ENCODE measurements at regions not wholly inside any gene's neighbourhood (a gene's known extent, or its start where the extent isn't known, plus 50 kb on each side); places are given as distances from the start of the nearest gene placed in this dataset.

DNA sequence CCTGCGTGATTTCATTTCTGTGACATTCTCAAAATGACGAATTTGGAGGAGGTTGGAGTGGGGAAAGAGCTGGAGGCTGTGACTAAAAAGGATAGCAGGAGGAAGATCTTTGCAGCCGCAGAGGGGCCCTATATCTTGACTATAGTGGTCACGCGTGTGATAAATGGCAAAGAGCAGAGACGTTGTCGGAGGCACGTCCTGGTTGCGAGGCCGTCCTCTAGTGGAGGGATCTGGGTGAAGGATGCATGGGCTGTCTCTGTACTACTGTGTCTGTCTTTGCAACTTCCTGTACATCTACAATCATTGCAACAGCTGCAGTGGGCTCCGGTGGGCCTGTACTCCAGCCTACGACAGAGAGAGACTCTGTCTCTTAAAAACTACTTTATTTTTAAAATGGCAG is 76.6 kb downstream of the YTHDF1 start:
- no peaks in the 10 kb centered on the region for H3K36me3 ChIP-seq (ENCODE audit: control insufficient read depth in 2 of 2, extremely low read depth in 1 of 2, insufficient read depth in 2 of 2, low read length in 2 of 2)
- H3K79me2 ChIP-seq (ENCODE audit: control insufficient read depth, insufficient read depth, low read length), result no peaks in the 10 kb centered on the region
- dilution Hi-C loops (cut with MboI; ENCODE audit: extremely low pct_ligation_motif_present, low sequenced_read_pairs), result no loop called here
- no peaks in the 10 kb centered on the region for H4K20me1 ChIP-seq (replicated peaks; ENCODE audit: control insufficient read depth, extremely low read depth, insufficient read depth, low read length)
- no peaks in the 10 kb centered on the region for H3K4me1 ChIP-seq (ENCODE audit: control insufficient read depth, extremely low read depth, insufficient read depth, low read length)
- no peak overlapping the region for H3K4me3 ChIP-seq (replicated peaks in 1 of 3; ENCODE audit: insufficient read depth in 1 of 3, low read depth in 1 of 3, low read length in 3 of 3)
- H3K4me2 ChIP-seq (ENCODE audit: insufficient read depth, low read length), result no peak overlapping the region
- BruUV-seq (replicated peaks), result no TSS peak
- ChIA-PET CTCF (no interaction called here), POLR2A (no interaction called here)
- H3K9me1 ChIP-seq (replicated peaks; ENCODE audit: control insufficient read depth, extremely low read depth, insufficient read depth, low read length), result no peaks in the 10 kb centered on the region
- no peak for DNase-seq (ENCODE audit: low read depth, low spot score)
- H3K9ac ChIP-seq (replicated peaks; ENCODE audit: extremely low read depth, insufficient read depth, low read length), result no peak overlapping the region
- H3K27ac ChIP-seq (ENCODE audit: insufficient read depth, low read depth, low read length), result no peak overlapping the region
- H2AFZ ChIP-seq (ENCODE audit: low read depth, low read length), result no peak overlapping the region
- TF ChIP-seq MYC (IDR thresholded peaks at IDR 0.05; ENCODE audit: low read depth, low read length) (no peak), CTCF (IDR thresholded peaks at IDR 0.05; ENCODE audit: extremely low read depth in 1 of 2, insufficient read depth in 1 of 2, low read depth in 1 of 2, low read length in 2 of 2) (no peak), FOS (IDR thresholded peaks at IDR 0.05; ENCODE audit: borderline replicate concordance, insufficient read depth, low read length) (no peak), GATA2 (IDR thresholded peaks at IDR 0.05; ENCODE audit: insufficient read depth, insufficient read length, low read depth, low read length) (no peak), JUN (IDR thresholded peaks at IDR 0.05; ENCODE audit: borderline replicate concordance, insufficient read depth, insufficient read length, low read depth) (no peak)
- TF ChIP-seq, protein P1, sequence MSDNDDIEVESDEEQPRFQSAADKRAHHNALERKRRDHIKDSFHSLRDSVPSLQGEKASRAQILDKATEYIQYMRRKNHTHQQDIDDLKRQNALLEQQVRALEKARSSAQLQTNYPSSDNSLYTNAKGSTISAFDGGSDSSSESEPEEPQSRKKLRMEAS (IDR thresholded peaks at IDR 0.05; ENCODE audit: insufficient read depth, insufficient read length), result no peak
- no peak for FAIRE-seq
- H3K9me3 ChIP-seq (replicated peaks; ENCODE audit: control insufficient read depth, insufficient read depth, low read length), result no peaks in the 10 kb centered on the region
- no peaks in the 10 kb centered on the region for H3K27me3 ChIP-seq (ENCODE audit: control insufficient read depth in 2 of 2, insufficient read depth in 2 of 2, low read length in 2 of 2)
- intact Hi-C loops (cut with micrococcal nuclease), result no loop called here

DNA sequence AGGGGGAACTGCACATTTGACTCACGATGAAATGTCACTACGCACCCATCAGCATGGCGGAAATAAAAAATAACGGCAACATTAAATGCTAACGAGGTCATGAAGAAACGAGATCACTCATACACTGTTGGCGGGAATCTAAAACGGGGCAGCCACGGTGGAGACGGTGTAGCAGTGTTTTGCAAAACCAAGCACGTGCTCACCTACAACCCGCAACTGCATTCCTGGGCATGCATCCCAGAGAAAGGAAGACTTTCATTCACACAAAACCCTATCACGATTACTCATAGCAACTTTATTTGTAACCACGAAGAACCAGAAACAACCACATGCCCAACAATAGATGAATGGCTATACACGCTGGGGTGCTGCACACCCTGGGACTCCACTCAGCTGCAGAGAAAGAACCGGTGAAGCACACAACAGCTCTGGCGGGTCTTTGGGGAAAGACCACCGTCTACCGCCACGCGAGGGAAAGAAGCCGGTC is 77.0 kb downstream of the YTHDF1 start:
- intact Hi-C loops (cut with micrococcal nuclease), result no loop called here
- Histone ChIP-seq H2AFZ (ENCODE audit: low read depth, low read length) (no peak overlapping the region), H3K9me3 (replicated peaks; ENCODE audit: control insufficient read depth, insufficient read depth, low read length) (no peaks in the 10 kb centered on the region), H3K9me1 (replicated peaks; ENCODE audit: control insufficient read depth, extremely low read depth, insufficient read depth, low read length) (no peaks in the 10 kb centered on the region), H3K4me2 (ENCODE audit: insufficient read depth, low read length) (no peak overlapping the region), H3K4me3 (replicated peaks in 1 of 3; ENCODE audit: insufficient read depth in 1 of 3, low read depth in 1 of 3, low read length in 3 of 3) (no peak overlapping the region), H3K9ac (replicated peaks; ENCODE audit: extremely low read depth, insufficient read depth, low read length) (no peak overlapping the region), H3K36me3 (ENCODE audit: control insufficient read depth in 2 of 2, extremely low read depth in 1 of 2, insufficient read depth in 2 of 2, low read length in 2 of 2) (no peaks in the 10 kb centered on the region), H3K4me1 (ENCODE audit: control insufficient read depth, extremely low read depth, insufficient read depth, low read length) (no peaks in the 10 kb centered on the region), H3K27me3 (ENCODE audit: control insufficient read depth in 2 of 2, insufficient read depth in 2 of 2, low read length in 2 of 2) (no peaks in the 10 kb centered on the region), H3K27ac (ENCODE audit: insufficient read depth, low read depth, low read length) (no peak overlapping the region), H4K20me1 (replicated peaks; ENCODE audit: control insufficient read depth, extremely low read depth, insufficient read depth, low read length) (no peaks in the 10 kb centered on the region), H3K79me2 (ENCODE audit: control insufficient read depth, insufficient read depth, low read length) (no peaks in the 10 kb centered on the region)
- dilution Hi-C loops (cut with MboI; ENCODE audit: extremely low pct_ligation_motif_present, low sequenced_read_pairs), result no loop called here
- TF ChIP-seq MYC (IDR thresholded peaks at IDR 0.05; ENCODE audit: low read depth, low read length) (no peak), POLR2AphosphoS5 (IDR thresholded peaks at IDR 0.05; ENCODE audit: insufficient read depth, low read depth, low read length) (no peak), POLR2A (IDR thresholded peaks at IDR 0.05; ENCODE audit: low read depth, low read length) (no peak), FOS (IDR thresholded peaks at IDR 0.05; ENCODE audit: borderline replicate concordance, insufficient read depth, low read length) (no peak), EZH2 (IDR thresholded peaks at IDR 0.05; ENCODE audit: borderline replicate concordance, low read depth, low read length, severe bottlenecking) (no peak), JUN (IDR thresholded peaks at IDR 0.05; ENCODE audit: borderline replicate concordance, insufficient read depth, insufficient read length, low read depth) (no peak)
- BruUV-seq (replicated peaks), result no TSS peak
- FAIRE-seq, result no peak
- POLR2A ChIA-PET, result no interaction called here
- DNase-seq (ENCODE audit: low read depth, low spot score), result no peak
- CTCF ChIA-PET, result no interaction called here
